GM12874 (cell line): ENCODE measurements at regions not wholly inside any gene's neighbourhood (a gene's known extent, or its start where the extent isn't known, plus 50 kb on each side); places are given as distances from the start of the nearest gene placed in this dataset.

ENCODE experiments used
- CTCF ChIP-seq: IDR thresholded peaks from 2 replicates; pipeline ENCODE4 v1.5.1; 2011; ENCODE audit warnings: low read depth, mild to moderate bottlenecking, control low read depth, low read length, moderate library complexity; ENCODE audit not compliant: insufficient read depth

GRCh38 chr21:16033193-16033592 lies 303.4 kb downstream of the USP25 start:
- TF ChIP-seq CTCF = no peak

GRCh38 chr21:16034446-16035190 lies 304.8 kb downstream of the USP25 start:
- TF ChIP-seq CTCF = no peak

DNA sequence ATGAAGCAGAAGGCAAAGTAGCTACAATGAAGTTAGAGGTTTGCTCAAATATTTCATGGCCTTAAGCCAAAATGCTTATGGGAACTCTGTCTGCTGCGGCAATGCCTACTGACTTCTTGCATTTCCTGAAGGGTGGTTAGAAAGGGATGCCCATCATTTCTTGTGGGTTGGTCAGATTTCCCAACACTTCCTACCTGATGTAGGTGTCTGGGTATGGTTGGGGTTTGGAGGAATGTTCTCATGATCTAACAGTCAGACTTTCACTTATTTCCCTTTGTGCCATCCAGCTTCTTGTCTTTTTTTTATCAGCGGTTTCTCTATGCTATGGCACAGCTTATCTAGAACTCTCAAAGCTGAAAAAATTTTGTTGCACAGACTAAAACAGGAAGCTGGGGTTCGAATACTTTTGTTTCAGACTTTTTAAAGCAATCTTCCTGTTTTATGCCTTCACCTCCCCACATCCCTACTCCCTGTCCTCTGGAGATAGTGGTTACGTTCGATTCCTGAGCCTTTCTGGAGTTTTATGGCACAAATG lies 307.7 kb downstream of the USP25 start:
- no peak for TF ChIP-seq CTCF

GRCh38 chr21:16040601-16041000 lies 310.8 kb downstream of the USP25 start:
- TF ChIP-seq CTCF = no peak

GRCh38 chr21:16044676-16045075 lies 314.9 kb downstream of the USP25 start:
- no peak for TF ChIP-seq CTCF

DNA sequence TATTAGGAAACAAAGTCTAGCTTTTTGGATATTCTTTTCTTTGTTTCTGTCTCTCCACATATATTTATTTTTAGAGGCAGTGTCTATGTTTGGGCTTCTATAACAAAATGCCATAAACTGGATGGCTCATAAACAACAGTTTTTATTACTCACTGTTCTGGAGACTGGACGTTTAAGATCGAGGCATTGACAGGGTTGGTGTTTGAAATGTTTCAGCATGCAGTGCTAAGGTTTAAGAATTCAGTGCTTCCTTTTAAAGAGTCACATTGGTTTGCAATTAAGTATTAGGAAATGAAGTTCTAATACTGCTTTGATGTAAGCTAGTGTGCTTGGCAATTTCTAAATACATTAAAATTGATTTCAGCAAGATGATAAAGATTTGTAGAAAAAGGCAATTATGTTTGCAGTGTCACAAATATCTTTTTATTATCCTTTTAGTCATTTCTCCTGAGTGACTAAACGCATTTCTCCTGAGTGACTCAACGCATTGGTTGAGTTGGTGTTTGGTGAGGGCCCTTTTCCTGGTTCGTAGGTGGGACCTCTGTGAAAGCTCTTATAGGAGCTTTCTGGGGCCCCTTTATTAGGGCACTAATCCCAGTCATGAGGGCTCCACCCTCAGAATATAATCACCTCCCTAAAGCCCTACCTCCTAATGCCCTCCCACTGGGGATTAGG lies 317.0 kb downstream of the USP25 start:
- TF ChIP-seq CTCF = no peak

- TF ChIP-seq CTCF = no peak
Observed at GRCh38 chr21:16047904-16048303, 318.1 kb downstream of the USP25 start.
